AG04450 (cell line): ENCODE measurements at regions not wholly inside any gene's neighbourhood (a gene's known extent, or its start where the extent isn't known, plus 50 kb on each side); places are given as distances from the start of the nearest gene placed in this dataset.

Experiments
- CTCF ChIA-PET: fragments of 300-600, 350-600 bp; formaldehyde crosslinking; extraction: SDS; loops from one replicate; lab custom pipeline; 2022; ENCODE audit warnings: antibody characterized with exemption, inconsistent platforms; lab: Charles Lee
- POLR2A ChIA-PET: fragments of 350-600 bp; formaldehyde crosslinking; extraction: SDS; loops from one replicate; lab custom pipeline; 2021; ENCODE audit warnings: antibody characterized with exemption, inconsistent platforms; lab: Yijun Ruan, JAX
- DNase-seq: peaks from one replicate; pipeline ENCODE4 v3.0.0-alpha.2; 2011; ENCODE audit warnings: low read depth, low spot score
- H3K27ac ChIP-seq: one replicate; pipeline ENCODE4 v1.5.1; 2012; ENCODE audit warnings: low read depth, low read length, control low read depth
- H3K27me3 ChIP-seq: one replicate; pipeline ENCODE4 v1.6.0; 2012; ENCODE audit warnings: low read length; ENCODE audit not compliant: control insufficient read depth, insufficient read depth
- H3K4me3 ChIP-seq: 2 replicates; pipeline ENCODE4 v1.5.1; 2011; ENCODE audit warnings: mild to moderate bottlenecking, low read depth, low read length, control low read depth
- H3K9me3 ChIP-seq: 2 replicates; pipeline ENCODE4 v1.5.1; 2012; ENCODE audit warnings: low read length; ENCODE audit not compliant: control insufficient read depth, insufficient read depth
- TF ChIP-seq, protein P1 (sequence below): IDR thresholded peaks from 2 replicates; pipeline ENCODE4 v1.5.1; 2011; ENCODE audit warnings: low read depth, low read length, control low read depth, inconsistent platforms

DNA sequence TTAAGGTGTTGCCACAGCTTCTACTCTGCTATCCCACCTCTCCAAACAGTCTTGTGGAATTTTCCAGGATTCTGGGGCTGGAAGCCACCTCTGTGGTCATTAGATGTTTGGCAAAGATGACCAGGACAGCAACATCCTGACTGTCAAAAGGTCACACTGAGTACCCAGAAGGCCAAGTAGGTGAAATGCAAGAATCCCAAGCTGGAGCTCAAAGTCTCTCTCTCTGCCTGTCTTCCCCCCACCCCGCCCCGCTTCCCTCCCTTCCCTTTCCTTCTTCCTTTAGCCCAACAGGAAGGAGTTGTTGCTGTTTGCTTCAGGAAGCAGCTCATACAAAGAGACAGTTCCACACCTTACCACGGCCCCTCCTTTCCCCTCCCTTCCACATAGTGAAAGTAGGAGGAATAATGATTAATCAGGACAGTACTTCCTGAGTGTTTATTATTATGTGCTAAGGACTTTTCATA, 75.6 kb upstream of the SLC2A1 start:
- TF ChIP-seq, protein P1, sequence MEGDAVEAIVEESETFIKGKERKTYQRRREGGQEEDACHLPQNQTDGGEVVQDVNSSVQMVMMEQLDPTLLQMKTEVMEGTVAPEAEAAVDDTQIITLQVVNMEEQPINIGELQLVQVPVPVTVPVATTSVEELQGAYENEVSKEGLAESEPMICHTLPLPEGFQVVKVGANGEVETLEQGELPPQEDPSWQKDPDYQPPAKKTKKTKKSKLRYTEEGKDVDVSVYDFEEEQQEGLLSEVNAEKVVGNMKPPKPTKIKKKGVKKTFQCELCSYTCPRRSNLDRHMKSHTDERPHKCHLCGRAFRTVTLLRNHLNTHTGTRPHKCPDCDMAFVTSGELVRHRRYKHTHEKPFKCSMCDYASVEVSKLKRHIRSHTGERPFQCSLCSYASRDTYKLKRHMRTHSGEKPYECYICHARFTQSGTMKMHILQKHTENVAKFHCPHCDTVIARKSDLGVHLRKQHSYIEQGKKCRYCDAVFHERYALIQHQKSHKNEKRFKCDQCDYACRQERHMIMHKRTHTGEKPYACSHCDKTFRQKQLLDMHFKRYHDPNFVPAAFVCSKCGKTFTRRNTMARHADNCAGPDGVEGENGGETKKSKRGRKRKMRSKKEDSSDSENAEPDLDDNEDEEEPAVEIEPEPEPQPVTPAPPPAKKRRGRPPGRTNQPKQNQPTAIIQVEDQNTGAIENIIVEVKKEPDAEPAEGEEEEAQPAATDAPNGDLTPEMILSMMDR: no peak
- CTCF ChIA-PET: interaction anchor here (0.5 to 0.6 kb wide), 2 partner anchors 39 to 1764 kb away, joined by 3 read pairs; no protein-coding TSS in a partner anchor
- Histone ChIP-seq H3K4me3 (no peak overlapping the region), H3K27me3 (no peaks in the 10 kb centered on the region), H3K27ac (no peak overlapping the region), H3K9me3 (no peaks in the 10 kb centered on the region)
- POLR2A ChIA-PET: no interaction called here
- no peak for DNase-seq

DNA sequence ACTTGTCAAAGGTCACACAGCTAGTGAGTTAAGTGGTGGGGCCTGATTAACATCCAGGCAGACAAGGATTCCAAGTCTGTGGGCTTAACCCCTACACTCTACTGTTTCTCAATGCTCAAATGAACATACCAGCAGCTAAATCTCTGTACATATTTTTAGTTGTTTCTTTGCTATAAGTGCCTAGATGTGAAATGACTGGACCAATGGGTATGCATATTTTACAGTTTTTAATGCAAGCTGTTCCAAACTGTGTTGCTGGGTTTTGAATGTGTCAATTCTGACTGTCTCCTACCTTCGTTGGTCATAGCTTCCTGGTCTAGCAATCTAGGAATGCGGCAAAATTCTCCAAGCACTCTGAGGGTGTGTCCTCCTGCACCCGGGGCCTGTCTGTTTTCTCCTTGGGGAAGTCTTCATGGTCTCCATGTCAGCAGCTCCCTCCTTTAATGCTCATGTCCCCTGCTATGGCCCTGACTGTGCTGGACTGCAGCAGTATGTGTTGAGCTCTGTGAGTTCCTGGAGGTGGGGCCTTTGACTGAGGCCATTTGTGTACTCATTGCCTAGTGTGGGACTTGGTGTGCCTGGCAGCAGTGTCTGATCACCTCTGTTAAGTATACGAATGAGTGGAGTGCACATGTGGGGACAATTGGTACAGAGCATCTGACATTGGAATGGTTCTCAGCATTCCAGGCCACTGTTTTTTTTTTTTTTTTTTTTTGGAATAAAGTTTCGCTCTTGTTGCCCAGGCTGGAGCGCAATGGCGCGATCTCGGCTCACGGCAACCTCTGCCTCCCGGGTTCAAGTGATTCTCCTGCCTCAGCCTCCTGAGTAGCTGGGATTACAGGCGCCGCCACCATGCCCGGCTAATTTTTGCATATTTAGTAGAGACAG, 72.9 kb upstream of the SLC2A1 start:
- Histone ChIP-seq H3K27me3 (peaks cover 6% of the 10 kb centered on the region), H3K9me3 (no peaks in the 10 kb centered on the region), H3K27ac (no peak overlapping the region), H3K4me3 (no peak overlapping the region)
- no peak for DNase-seq
- TF ChIP-seq, protein P1: no peak
- POLR2A ChIA-PET: interaction anchor here (0.7 kb wide), 2 partner anchors 60 to 291 kb away, joined by 5 to 6 read pairs; no protein-coding TSS in a partner anchor
- CTCF ChIA-PET: interaction anchor here (0.6 kb wide), 1 partner anchor 34 kb away, joined by 3 read pairs; no protein-coding TSS in a partner anchor

DNA sequence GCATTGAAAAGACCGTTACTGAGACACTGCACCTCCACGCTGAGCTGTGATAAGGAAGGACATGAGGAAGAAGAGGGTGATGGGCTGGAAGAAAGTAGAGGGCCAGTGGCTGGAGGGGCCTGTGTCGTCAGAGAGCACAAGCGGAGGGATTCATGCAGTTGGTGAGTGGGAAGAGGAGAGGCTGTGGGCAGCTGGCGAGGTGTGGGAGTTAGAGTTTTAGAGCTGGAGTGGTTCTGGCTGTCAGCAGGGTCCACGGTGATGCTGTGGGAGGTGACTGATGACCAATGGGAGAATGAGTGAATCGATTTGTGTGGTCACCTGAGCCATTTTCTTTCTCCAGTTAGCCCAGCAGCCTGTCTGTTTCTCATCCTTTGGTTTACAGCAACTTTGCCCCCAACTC, 66.2 kb upstream of the SLC2A1 start:
- Histone ChIP-seq H3K27me3 (peaks cover 23% of the 10 kb centered on the region), H3K4me3 (no peak overlapping the region)

DNA sequence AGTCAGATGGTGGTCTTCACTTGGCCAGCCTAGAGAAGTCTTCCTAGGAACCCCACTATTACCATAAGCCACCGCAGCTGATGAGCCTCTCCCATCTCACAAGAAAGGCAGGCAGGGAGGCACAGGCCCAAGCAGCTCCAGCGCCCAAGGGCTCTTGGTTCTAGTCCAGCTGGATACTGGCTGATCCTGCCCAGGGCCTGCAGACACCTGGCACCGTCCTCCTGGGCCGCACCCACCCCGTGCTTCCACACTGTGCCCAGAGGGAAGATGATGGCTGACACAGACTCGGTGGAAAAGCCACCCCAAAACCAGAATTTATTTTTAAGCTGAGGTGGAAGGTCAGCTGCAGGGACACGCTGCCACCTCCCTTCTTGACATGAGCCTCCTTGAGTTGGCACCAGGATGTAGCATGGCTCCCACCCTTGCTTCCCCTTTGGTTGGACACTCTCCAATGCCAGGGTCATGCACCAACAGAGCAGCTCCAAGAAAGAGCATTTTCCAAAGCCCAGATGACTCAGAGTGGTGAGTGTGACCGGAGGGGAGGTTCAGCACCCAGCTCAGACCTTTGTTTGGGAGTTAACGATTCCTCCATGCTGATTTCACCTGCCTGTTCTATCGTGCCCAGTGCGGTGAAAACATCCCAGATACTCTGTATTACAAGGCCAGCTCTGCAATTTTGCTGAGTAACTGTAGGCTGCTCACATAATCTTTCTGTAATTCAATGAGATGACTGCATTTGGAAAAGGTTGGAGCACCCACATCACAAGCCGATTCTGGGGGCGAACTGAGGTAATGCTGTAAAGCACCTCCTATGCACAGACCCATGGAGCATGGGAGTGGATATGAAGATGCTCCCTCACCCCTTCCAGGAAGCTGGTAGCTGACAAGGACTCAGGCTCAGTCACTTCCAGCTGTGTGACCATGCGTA, 63.1 kb upstream of the SLC2A1 start:
- DNase-seq: no peak
- TF ChIP-seq, protein P1: no peak
- Histone ChIP-seq H3K27me3 (peaks cover 21% of the 10 kb centered on the region), H3K27ac (no peak overlapping the region), H3K4me3 (no peak overlapping the region), H3K9me3 (no peaks in the 10 kb centered on the region; the same call in 1 of the 2 replicates)
- ChIA-PET CTCF (interaction anchor here (0.6 to 1.2 kb wide), 2 partner anchors 52 to 1202 kb away, joined by 3 read pairs; no protein-coding TSS in a partner anchor), POLR2A (no interaction called here)

More for the DNA sequence above, 66.2 kb upstream of the SLC2A1 start:
- no peak overlapping the region for H3K27ac ChIP-seq
- H3K9me3 ChIP-seq: no peaks in the 10 kb centered on the region; the same call in 1 of the 2 replicates
- CTCF ChIA-PET: no interaction called here
- POLR2A ChIA-PET: no interaction called here
- no peak for DNase-seq
- TF ChIP-seq, protein P1: no peak
